RKO (cell line): ENCODE measurements at regions not wholly inside any gene's neighbourhood (a gene's known extent, or its start where the extent isn't known, plus 50 kb on each side); places are given as distances from the start of the nearest gene placed in this dataset.
A peak's percentile ranks its signal among the peaks of the same experiment; 100 is the strongest.
"Not testable (repeated sequence)": the region's sequence is repeated elsewhere in the genome, so short reads cannot be mapped to it uniquely, and the experiment has no call there.

ENCODE experiments used
- DNase-seq: peaks from one replicate; pipeline ENCODE4 v3.0.0-alpha.2; 2016; ENCODE audit warnings: low spot score

DNA sequence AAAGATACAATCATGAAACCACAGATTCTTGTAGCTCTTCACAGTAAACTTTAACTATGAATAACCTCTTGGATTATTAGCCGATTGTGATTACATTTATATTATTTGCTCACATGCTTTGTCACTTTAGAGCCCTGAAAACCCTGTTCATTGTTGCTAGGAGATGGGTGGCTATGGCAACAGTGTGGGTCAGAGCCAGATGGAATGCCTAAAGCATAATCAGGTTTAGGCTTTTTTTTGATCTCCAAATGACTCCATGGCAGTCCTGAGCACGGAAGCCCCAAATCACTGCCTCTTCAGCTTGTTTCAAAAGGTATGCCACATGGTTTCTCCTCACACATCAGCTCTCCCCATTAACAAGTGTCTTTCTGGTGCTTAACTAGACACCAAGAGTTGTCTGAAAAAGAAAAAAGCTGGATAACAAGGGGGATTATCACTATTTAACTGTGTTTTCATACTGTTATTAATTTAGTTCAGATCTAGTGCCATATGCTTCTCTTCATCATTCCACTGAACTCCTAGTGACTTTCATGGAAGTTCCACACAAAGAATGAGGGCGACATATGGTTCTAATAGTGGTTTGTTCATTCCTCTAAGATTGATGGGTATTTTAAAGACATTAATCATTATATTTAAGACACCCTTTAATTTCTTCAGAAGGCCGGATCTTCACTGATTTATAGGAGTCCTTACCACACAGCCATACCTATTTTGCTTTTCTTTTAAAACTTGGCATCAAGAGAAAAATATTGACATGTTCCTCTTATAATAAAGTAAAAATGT, 88.8 kb upstream of the PAM start:
- no peak for DNase-seq

DNA sequence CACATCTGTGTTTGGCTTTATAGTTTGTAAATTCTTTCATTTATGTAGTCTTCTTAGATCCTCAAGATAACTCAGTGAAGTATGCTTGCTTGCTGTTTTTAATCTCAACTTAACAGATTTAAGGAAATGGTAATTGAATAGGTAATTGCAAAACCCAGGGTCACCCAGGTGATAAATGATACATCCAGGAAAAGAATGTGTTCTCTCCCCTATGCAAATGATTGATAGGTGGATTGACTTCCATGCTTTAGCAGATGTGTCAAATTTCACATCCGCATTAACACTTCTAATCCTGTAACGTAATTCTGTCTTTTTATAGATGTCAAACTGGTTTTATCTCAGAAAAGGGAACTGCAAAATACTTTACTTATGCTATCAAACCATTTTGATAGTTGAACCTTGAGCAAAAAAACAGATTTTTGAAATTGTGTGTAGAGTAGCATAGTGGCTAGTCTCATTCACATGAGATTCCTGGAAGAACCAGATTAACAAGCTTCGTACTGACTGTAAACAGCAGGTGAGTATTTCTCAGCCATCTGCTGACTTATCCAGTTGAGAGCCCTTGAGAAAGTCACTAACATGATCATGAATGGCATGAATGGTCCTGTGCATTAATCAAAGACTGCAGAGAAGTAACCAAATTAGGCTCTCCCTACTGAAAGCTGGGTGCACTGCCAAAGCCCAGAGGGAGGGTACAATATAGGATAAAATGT, 86.7 kb upstream of the PAM start:
- no peak for DNase-seq

GRCh38 chr5:102670224-102670836, 84.8 kb upstream of the PAM start:
- no peak for DNase-seq

DNA sequence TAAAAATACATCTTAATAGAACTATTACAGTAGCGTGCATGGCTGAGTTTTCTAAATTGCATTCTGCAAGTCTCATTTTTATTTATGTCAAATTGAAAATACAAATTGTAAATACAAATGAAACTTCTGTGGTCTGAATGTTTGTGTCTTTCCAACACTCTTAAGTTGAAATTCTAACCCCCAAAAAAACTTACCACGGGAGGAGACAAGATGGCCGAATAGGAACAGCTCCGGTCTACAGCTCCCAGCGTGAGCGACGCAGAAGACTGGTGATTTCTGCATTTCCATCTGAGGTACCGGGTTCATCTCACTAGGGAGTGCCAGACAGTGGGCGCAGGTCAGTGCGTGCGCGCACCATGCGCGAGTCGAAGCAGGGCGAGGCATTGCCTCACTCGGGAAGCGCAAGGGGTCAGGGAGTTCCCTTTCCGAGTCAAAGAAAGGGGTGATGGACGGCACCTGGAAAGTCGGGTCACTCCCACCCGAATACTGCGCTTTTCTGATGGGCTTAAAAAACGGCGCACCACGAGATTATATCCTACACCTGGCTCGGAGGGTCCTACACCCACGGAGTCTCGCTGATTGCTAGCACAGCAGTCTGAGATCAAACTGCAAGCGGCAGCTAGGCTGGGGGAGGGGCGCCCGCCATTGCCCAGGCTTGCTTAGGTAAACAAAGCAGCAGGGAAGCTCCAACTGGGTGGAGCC, 83.9 kb upstream of the PAM start:
- not testable (repeated sequence) for DNase-seq

- peak; percentile 41 for DNase-seq
These were observed 76.6 kb upstream of the PAM start for GRCh38 chr5:102678267-102679058.

DNA sequence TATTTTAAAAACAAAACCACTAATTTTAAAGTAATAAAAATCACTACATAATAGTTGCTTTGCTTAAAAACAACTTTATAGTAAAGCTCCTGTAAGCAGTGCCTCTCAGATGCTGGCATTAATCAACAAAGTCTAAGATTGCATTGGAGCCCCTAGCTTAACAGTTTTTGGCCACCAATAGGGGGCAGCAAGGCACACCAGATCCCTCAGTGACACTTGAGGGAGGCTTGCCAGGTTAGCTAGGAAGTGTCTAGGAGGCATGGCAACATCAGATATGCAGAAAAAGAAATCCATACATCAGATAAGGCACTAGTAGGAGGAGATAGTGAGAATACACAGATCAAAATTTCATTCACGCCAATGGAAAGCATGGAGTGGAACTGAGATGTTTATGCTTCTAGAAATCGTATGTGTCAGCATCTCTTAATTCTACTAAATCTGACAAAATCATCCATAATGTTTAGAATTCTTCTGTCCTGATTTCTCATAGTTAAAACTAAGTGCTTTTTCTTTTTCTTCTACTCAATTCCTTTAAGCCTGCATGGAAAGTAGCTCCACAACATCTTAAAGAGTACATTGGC, 73.6 kb upstream of the PAM start:
- peak; percentile 76 for DNase-seq

GRCh38 chr5:102682101-102682647, 72.9 kb upstream of the PAM start:
- no peak for DNase-seq

- DNase-seq: not testable (repeated sequence)
These were observed 67.0 kb upstream of the PAM start for GRCh38 chr5:102688076-102688475.

DNA sequence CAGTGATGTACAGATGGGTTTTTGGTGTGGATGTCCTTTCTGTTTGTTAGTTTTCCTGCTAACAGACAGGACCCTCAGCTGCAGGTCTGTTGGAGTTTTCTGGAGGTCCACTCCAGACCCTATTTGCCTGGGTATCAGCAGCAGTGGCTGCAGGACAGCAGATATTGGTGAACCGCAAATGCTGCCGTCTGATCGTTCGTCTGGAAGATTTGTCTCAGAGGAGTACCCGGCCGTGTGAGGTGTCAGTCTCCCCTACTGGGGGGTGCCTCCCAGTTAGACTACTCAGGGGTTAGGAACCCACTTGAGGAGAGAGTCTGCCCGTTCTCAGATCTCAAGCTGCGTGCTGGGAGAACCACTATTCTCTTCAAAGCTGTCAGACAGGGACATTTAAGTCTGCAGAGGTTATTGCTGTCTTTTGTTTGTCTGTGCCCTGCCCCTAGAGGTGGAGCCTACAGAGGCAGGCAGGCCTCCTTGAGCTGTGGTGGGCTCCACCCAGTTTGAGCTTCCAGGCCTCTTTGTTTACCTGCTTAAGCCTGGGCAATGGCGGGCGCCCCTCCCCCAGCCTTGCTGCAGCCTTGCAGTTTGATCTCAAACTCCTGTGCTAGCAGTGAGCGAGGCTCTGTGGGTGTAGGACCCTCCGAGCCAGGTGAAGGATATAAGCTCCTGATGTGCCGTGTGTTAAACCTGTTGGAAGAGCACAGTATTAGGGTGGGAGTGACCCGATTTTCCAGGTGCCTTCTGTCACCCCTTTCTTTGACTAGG, 66.3 kb upstream of the PAM start:
- DNase-seq: not testable (repeated sequence)

DNA sequence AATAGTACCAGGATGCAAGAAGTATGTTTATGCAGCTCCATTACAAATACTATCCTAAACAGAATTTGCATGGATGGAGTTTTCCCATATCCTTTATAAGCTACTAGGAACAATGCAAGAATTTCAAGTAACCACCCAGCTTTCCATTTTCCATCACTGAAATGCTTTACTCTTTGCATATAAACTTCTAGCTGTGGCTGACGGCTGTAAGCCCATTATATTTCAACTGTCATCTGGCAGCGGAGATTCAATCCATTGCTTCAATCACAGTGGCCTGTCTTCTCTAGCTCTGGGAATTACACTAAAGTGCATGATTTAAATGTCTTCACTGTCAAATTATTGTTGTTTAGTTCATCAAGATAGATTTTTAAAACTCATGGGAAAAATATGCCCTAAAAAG, 64.2 kb upstream of the PAM start:
- DNase-seq: no peak

DNA sequence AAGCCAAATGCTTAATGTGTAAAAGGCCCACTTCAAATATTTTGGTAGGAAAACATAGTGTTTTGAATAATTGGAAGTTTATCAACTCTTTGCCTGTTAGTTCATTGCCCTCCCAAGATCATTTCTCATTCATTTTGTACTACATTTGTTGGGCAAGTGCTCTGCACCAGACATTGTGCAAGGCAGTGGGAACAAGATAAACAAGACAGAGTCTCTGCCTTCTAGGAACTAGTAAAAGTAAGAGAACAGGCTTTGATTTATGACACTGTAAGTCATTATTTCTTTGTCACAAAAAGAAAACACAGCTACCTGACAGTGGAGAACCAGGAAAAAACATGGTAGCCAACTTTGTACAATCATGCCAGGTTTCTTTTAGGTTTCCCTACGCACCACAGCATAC, 63.7 kb upstream of the PAM start:
- no peak for DNase-seq

DNA sequence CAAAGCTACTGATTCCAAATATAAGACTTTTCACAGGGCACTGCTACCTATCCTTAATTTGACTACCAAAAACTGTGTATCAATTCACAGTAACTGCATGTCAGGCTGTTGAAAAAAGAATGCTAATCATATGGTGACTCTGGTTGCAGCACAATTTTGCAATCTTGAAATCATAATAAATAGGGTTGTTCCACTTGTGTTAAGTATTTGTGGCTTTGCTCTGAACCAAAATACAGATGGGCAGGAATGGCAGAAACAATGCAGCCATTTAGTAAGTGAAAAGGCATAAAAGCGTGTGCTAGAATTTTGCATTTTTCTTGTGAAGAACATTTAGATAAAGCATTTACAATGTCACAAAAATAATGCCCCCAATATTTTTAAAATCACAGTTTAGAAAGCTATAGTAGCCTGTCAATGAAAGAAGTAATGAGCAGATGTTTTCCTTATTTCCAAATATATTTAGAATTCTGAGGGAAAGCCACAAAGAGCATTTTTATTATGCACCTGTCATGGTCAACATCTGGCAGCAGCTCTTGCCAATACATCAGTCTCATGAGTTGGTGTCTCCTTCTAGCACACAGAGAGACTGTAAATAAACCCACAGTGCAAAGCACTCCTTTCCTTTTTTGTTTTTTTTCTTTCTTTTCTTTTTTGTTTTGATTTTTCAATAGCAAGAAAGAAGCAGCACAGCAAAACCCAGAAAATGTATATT, 54.8 kb upstream of the PAM start:
- DNase-seq: no peak

GRCh38 chr5:102700916-102701315, 54.2 kb upstream of the PAM start:
- DNase-seq: no peak

- no peak for DNase-seq
These were observed 53.4 kb upstream of the PAM start for GRCh38 chr5:102701748-102702147.
